Cardiac muscle cell (in vitro differentiated cells and primary cell): ENCODE measurements at regions not wholly inside any gene's neighbourhood (a gene's known extent, or its start where the extent isn't known, plus 50 kb on each side); places are given as distances from the start of the nearest gene placed in this dataset.

ENCODE experiments used
- DNase-seq, 2 donors: peaks; one replicate each; pipeline versions ENCODE4 v3.0.0 to v3.0.0-alpha.2; 2010 to 2017; ENCODE audit warnings: low read depth in 1 of 2, low spot score in 1 of 2
- H3K27ac ChIP-seq: fragments of 200-600 bp; sonication (generic); 2 replicates; pipeline ENCODE4 v1.5.1; 2016
- H3K27me3 ChIP-seq: fragments of 200-600 bp; sonication (generic); 2 replicates; pipeline ENCODE4 v1.6.0; 2016; ENCODE audit warnings: control low read depth
- H3K36me3 ChIP-seq: fragments of 200-600 bp; sonication (generic); 2 replicates; pipeline ENCODE4 v1.5.1; 2016; ENCODE audit warnings: control low read depth
- H3K4me1 ChIP-seq: fragments of 200-600 bp; sonication (generic); 2 replicates; pipeline ENCODE4 v1.8.1; 2017; ENCODE audit warnings: low read depth, mild to moderate bottlenecking, mixed run types
- H3K4me3 ChIP-seq: fragments of 200-600 bp; sonication (generic); 2 replicates; pipeline ENCODE4 v1.5.1; 2016; ENCODE audit warnings: mild to moderate bottlenecking
- H3K9me3 ChIP-seq: fragments of 200-600 bp; sonication (generic); 2 replicates; pipeline ENCODE4 v1.5.1; 2017; ENCODE audit warnings: low read depth, mild to moderate bottlenecking, control low read depth
- TF ChIP-seq, protein P1 (sequence below): IDR thresholded peaks from 2 replicates; pipeline ENCODE4 v1.5.1; 2012; ENCODE audit warnings: low read depth, mild to moderate bottlenecking, low read length

DNA sequence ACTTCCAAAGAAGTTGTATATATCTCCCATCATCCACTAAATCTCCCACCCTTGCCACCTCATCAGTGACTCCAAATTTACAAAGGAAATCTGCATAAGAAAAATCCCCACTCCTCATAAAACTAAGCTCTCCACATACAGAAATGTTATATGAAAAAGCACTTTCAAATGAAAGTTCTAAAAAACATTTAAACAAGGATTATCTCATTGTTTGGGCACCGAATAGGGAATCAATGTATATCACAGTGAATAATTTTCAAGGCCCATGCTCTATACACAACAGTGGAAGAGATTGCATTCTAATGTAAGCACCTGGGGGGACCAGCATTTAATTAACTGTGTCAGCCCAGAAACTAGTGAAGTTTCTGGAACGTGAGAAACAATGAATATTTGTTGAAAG, 70.1 kb downstream of the OSR1 start:
- Histone ChIP-seq H3K36me3 (no peaks in the 10 kb centered on the region), H3K27me3 (no peaks in the 10 kb centered on the region), H3K4me1 (no peaks in the 10 kb centered on the region), H3K9me3 (no peaks in the 10 kb centered on the region), H3K4me3 (no peak overlapping the region), H3K27ac (no peak overlapping the region)
- TF ChIP-seq, protein P1, sequence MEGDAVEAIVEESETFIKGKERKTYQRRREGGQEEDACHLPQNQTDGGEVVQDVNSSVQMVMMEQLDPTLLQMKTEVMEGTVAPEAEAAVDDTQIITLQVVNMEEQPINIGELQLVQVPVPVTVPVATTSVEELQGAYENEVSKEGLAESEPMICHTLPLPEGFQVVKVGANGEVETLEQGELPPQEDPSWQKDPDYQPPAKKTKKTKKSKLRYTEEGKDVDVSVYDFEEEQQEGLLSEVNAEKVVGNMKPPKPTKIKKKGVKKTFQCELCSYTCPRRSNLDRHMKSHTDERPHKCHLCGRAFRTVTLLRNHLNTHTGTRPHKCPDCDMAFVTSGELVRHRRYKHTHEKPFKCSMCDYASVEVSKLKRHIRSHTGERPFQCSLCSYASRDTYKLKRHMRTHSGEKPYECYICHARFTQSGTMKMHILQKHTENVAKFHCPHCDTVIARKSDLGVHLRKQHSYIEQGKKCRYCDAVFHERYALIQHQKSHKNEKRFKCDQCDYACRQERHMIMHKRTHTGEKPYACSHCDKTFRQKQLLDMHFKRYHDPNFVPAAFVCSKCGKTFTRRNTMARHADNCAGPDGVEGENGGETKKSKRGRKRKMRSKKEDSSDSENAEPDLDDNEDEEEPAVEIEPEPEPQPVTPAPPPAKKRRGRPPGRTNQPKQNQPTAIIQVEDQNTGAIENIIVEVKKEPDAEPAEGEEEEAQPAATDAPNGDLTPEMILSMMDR, result no peak
- no peak for DNase-seq

DNA sequence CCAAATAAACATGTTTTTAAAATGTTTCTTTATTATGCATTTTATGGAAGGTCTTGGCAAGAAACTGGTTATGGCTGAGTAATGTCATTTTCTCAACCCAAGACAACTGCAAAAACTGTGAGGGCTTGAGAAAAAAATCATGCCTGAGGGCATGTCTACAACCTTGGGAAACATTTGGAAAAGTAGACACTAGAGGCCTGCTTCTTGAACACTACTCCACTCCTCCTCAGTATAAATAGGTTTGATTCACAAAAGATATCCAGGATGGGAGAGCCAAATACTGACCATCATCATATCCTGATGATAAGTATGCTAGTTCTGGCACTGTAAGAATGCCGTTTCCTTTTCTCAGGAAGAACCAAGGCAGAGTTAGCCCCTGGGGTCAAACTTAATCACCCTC, 71.1 kb downstream of the OSR1 start:
- Histone ChIP-seq H3K4me1 (peaks cover 5% of the 10 kb centered on the region), H3K27me3 (no peaks in the 10 kb centered on the region), H3K36me3 (no peaks in the 10 kb centered on the region), H3K27ac (no peak overlapping the region), H3K9me3 (no peaks in the 10 kb centered on the region), H3K4me3 (no peak overlapping the region)
- TF ChIP-seq, protein P1, result no peak
- no peak for DNase-seq

DNA sequence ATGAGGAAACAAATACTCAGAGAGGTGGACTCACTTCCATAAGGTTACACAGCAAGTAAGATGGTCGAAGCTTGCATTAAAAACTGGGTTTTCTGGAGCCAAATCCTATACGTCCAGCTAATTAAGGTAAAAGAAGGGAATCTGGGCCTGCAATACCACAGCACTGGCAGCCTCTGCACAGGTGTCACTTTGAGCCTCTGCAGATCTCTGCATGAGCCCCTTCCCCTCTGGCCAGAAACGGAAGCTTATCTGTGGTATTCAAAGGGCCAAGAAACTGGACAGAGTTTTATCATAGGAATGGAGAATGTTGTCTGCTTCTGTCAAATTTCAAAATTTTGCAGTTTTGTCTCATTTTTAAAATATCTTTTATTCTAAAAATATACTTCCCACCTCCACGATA, 76.1 kb downstream of the OSR1 start:
- H3K4me3 ChIP-seq, result no peak overlapping the region
- peak overlapping the region; percentile 27 for H3K27ac ChIP-seq
- H3K27me3 ChIP-seq, result no peaks in the 10 kb centered on the region
- H3K4me1 ChIP-seq, result peaks cover 8% of the 10 kb centered on the region
- TF ChIP-seq, protein P1, result no peak
- H3K36me3 ChIP-seq, result no peaks in the 10 kb centered on the region
- DNase-seq, result peak in 1 of 2 donors; percentile 64
- no peaks in the 10 kb centered on the region for H3K9me3 ChIP-seq

DNA sequence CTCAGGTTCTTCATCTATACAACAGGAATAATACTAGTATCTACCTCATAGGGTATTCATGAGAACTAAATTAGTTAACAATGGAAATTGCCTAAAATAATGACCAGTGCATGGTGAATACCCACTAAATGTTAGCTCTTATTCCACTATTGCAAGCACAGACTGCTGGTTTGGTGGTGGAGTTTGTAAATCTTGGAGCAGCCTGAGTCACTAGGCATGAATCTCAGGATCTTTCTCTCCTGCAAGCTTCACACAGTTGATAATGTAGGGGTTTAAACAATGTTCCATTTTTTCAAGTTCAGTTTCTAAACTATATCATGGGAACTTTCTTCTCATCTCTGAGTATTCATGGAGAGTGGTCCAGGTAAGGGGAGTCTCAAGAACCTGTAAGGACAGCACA, 84.0 kb downstream of the OSR1 start:
- Histone ChIP-seq H3K9me3 (no peaks in the 10 kb centered on the region), H3K4me3 (no peak overlapping the region), H3K27me3 (no peaks in the 10 kb centered on the region), H3K4me1 (no peaks in the 10 kb centered on the region), H3K36me3 (no peaks in the 10 kb centered on the region), H3K27ac (no peak overlapping the region)
- TF ChIP-seq, protein P1, result no peak
- no peak for DNase-seq

DNA sequence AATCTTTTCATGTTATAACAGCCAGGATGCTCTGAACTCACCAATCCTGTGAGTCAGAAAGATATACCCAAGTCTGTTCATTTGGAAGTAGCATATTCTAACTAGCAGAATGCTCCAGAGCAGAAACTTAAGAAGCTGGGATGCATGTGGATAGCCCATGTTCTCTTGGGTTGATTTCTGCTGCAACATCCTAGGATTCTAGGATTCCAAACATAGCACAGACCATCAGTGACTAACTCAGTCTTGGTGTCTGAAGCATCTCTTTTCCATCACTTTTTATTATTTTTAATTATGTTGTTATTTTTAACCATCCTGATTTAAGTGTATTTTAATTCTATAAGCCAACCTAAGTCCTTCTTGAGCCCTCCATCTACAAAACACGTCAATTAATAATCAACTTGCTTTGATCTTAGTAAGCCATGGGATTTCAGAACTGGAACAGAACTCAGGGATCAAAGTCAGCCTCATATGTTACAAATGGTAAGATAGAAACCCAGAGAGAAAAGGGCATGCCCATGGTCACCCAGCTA, 85.4 kb downstream of the OSR1 start:
- Histone ChIP-seq H3K4me3 (no peak overlapping the region), H3K36me3 (no peaks in the 10 kb centered on the region), H3K27ac (no peak overlapping the region), H3K9me3 (no peaks in the 10 kb centered on the region), H3K27me3 (no peaks in the 10 kb centered on the region), H3K4me1 (no peaks in the 10 kb centered on the region)
- TF ChIP-seq, protein P1, result no peak
- no peak for DNase-seq

DNA sequence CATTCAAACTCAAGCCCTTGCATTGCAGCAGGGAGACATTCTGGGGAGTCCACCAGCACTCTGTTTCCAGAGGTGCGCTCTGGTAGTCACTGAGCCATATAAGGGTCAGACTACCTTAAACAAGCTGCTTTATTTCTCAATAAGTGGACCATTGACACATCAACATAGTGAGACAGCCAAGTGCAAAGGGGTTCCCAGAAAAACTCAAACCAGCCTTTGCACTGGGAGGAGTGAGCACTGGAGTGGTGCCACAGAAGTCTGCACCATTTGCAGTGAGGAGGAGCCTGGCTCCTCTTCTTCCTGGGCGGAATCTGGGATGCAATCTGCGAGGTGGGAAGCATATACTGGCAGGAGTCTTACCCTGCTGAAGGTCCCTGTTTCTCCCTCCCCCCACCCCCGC, 86.4 kb downstream of the OSR1 start:
- no peaks in the 10 kb centered on the region for H3K27me3 ChIP-seq
- no peak overlapping the region for H3K4me3 ChIP-seq
- no peaks in the 10 kb centered on the region for H3K4me1 ChIP-seq
- TF ChIP-seq, protein P1, result no peak
- H3K9me3 ChIP-seq, result no peaks in the 10 kb centered on the region
- no peak for DNase-seq
- H3K27ac ChIP-seq, result no peak overlapping the region
- no peaks in the 10 kb centered on the region for H3K36me3 ChIP-seq
